T-cell (primary cell): ENCODE measurements at regions not wholly inside any gene's neighbourhood (a gene's known extent, or its start where the extent isn't known, plus 50 kb on each side); places are given as distances from the start of the nearest gene placed in this dataset.

ENCODE experiments used
- ATAC-seq, 4 experiments: fragments of 200-7000 bp in 3 of 4; fragments of 150-1000 bp in 1 of 4; cut with Tn5 transposase; replicated peaks in 1 of 4; 1 replicate in 3 of 4; 2 replicates in 1 of 4; pipeline ENCODE4 v1.10.0; 2021; ENCODE audit warnings: moderate library complexity in 3 of 4, mild to moderate bottlenecking in 2 of 4, moderate number of reproducible peaks in 1 of 4
- CTCF ChIA-PET, 2 donors: fragments of 300-600 bp; sonication (Branson Sonifier 250); formaldehyde crosslinking; loops; one replicate each; lab custom pipeline; 2022; ENCODE audit warnings: antibody characterized with exemption in 2 of 2; lab: Charles Lee
- POLR2A ChIA-PET, 2 donors: fragments of 300-600 bp; sonication (Branson Sonifier 250); formaldehyde crosslinking; loops; one replicate each; lab custom pipeline; 2022; ENCODE audit warnings: antibody characterized with exemption in 2 of 2; lab: Charles Lee
- DNase-seq, 35 experiments: peaks; one replicate each; pipeline versions ENCODE4 v3.0.0 to v3.0.0-alpha.2; 2013 to 2023
- H3K27ac ChIP-seq: one replicate; pipeline ENCODE4 v1.5.1; 2013; ENCODE audit warnings: low read length
- H3K27me3 ChIP-seq, 2 experiments: replicated peaks in 1 of 2; 1 replicate in 1 of 2; 2 replicates in 1 of 2; pipeline versions ENCODE4 v1.6.1 to v1.7.0; 2013; ENCODE audit warnings: low read length in 1 of 2, mixed read lengths in 1 of 2; ENCODE audit not compliant: control insufficient read depth in 2 of 2, insufficient read depth in 2 of 2; ENCODE audit errors: extremely low read depth in 1 of 2
- H3K36me3 ChIP-seq, 2 donors: 1 replicate in 1 of 2; 2 replicates in 1 of 2; pipeline versions ENCODE4 v1.6.1 to v1.7.0; 2013; ENCODE audit warnings: low read length in 1 of 2; ENCODE audit not compliant: control insufficient read depth in 2 of 2, insufficient read depth in 1 of 2; ENCODE audit errors: extremely low read depth in 1 of 2
- H3K4me1 ChIP-seq, 2 experiments: 1 replicate in 1 of 2; 2 replicates in 1 of 2; pipeline versions ENCODE4 v1.6.1 to v1.7.0; 2013; ENCODE audit warnings: low read length in 2 of 2, mixed read lengths in 1 of 2; ENCODE audit not compliant: insufficient read depth in 2 of 2, control insufficient read depth in 1 of 2; ENCODE audit errors: extremely low read depth in 1 of 2
- H3K4me3 ChIP-seq, 2 donors: 1 replicate in 1 of 2; 2 replicates in 1 of 2; pipeline versions ENCODE4 v1.5.1 to v1.7.0; 2013; ENCODE audit warnings: mild to moderate bottlenecking in 2 of 2, low read length in 1 of 2, moderate library complexity in 1 of 2; ENCODE audit not compliant: control insufficient read depth in 1 of 2; ENCODE audit errors: extremely low read depth in 1 of 2
- H3K9me3 ChIP-seq: 2 replicates; pipeline ENCODE4 v1.7.0; 2013
- H3K27ac Mint-ChIP-seq, 2 donors: one replicate each; pipeline ENCODE4 v1.8.0; 2020 to 2021; ENCODE audit warnings: mild to moderate bottlenecking in 2 of 2, mixed read lengths in 2 of 2
- H3K27me3 Mint-ChIP-seq, 2 donors: one replicate each; pipeline ENCODE4 v1.8.0; 2021 to 2022; ENCODE audit warnings: mixed read lengths in 2 of 2
- H3K36me3 Mint-ChIP-seq: one replicate; pipeline ENCODE4 v1.8.0; 2021; ENCODE audit warnings: mixed read lengths
- H3K4me1 Mint-ChIP-seq, 3 donors: one replicate each; pipeline ENCODE4 v1.8.0; 2020 to 2022; ENCODE audit warnings: mixed read lengths in 3 of 3, mild to moderate bottlenecking in 1 of 3
- H3K4me3 Mint-ChIP-seq, 3 donors: one replicate each; pipeline ENCODE4 v1.8.0; 2020 to 2022; ENCODE audit warnings: mild to moderate bottlenecking in 3 of 3, mixed read lengths in 3 of 3, moderate library complexity in 3 of 3
- H3K9me3 Mint-ChIP-seq, 3 donors: one replicate each; pipeline ENCODE4 v1.8.0; 2020 to 2022; ENCODE audit warnings: mixed read lengths in 3 of 3
- WGBS: methylation state at CpG from one replicate; pipeline ENCODE4 v1.1.5; 2013; ENCODE audit warnings: missing lambda C conversion rate; ENCODE audit not compliant: insufficient coverage; 5-methylcytosine and 5-hydroxymethylcytosine counted together

GRCh38 chr3:30461311-30461710 lies 145.1 kb upstream of the TGFBR2 start:
- Histone ChIP-seq H3K4me3 (no peak overlapping the region), H3K36me3 (no peaks in the 10 kb centered on the region), H3K4me1 (no peaks in the 10 kb centered on the region), H3K9me3 (no peaks in the 10 kb centered on the region), H3K27ac (no peak overlapping the region), H3K27me3 (no peaks in the 10 kb centered on the region)
- ChIA-PET POLR2A (no interaction called here), CTCF (no interaction called here)
- Mint-ChIP-seq H3K9me3 (peaks cover 8 to 25% (median 13%) of the 10 kb centered on the region in 3 donors), H3K27me3 (no peaks in the 10 kb centered on the region), H3K4me3 (no peak overlapping the region), H3K36me3 (no peaks in the 10 kb centered on the region), H3K27ac (no peak overlapping the region), H3K4me1 (peaks cover 3 to 16% (median 9%) of the 10 kb centered on the region in 3 donors)
- no peak for ATAC-seq
- WGBS: 83% methylated on average over 2 of the region's 2 CpGs
- no peak for DNase-seq

GRCh38 chr3:30462721-30463470 lies 143.5 kb upstream of the TGFBR2 start:
- no CpG with 5 or more reads among the region's 2 CpGs for WGBS
- no peak overlapping the region for H3K4me3 Mint-ChIP-seq
- no peaks in the 10 kb centered on the region for H3K27me3 Mint-ChIP-seq
- H3K27ac Mint-ChIP-seq: no peak overlapping the region
- H3K27ac ChIP-seq: no peak overlapping the region
- ChIA-PET POLR2A (interaction anchor here in 1 of 2 donors (0.7 kb wide), 1 partner anchor 59 kb away, joined by 3 read pairs; no protein-coding TSS in a partner anchor), CTCF (no interaction called here)
- peaks cover 0 to 5% (median 0%) of the 10 kb centered on the region in 3 donors for H3K4me1 Mint-ChIP-seq
- H3K36me3 ChIP-seq: no peaks in the 10 kb centered on the region
- no peaks in the 10 kb centered on the region for H3K4me1 ChIP-seq
- H3K9me3 Mint-ChIP-seq: peaks cover 8 to 25% (median 13%) of the 10 kb centered on the region in 3 donors
- H3K27me3 ChIP-seq: no peaks in the 10 kb centered on the region
- H3K36me3 Mint-ChIP-seq: no peaks in the 10 kb centered on the region
- no peaks in the 10 kb centered on the region for H3K9me3 ChIP-seq
- ATAC-seq (no peak), DNase-seq (no peak)
- no peak overlapping the region for H3K4me3 ChIP-seq

GRCh38 chr3:30464381-30464780 lies 142.0 kb upstream of the TGFBR2 start:
- Mint-ChIP-seq H3K9me3 (peaks cover 5 to 17% (median 7%) of the 10 kb centered on the region in 3 donors), H3K27ac (no peak overlapping the region), H3K27me3 (no peaks in the 10 kb centered on the region), H3K4me3 (no peak overlapping the region), H3K36me3 (no peaks in the 10 kb centered on the region), H3K4me1 (peaks cover 0 to 5% (median 0%) of the 10 kb centered on the region in 3 donors)
- ATAC-seq (no peak), DNase-seq (no peak)
- no peaks in the 10 kb centered on the region for H3K27me3 ChIP-seq
- no peak overlapping the region for H3K4me3 ChIP-seq
- H3K36me3 ChIP-seq: no peaks in the 10 kb centered on the region
- ChIA-PET CTCF (no interaction called here), POLR2A (no interaction called here)
- H3K4me1 ChIP-seq: no peaks in the 10 kb centered on the region
- no peaks in the 10 kb centered on the region for H3K9me3 ChIP-seq
- H3K27ac ChIP-seq: no peak overlapping the region

- CTCF ChIA-PET: no interaction called here
These were observed 140.9 kb upstream of the TGFBR2 start for GRCh38 chr3:30465454-30465853.

GRCh38 chr3:30467596-30468238 lies 138.7 kb upstream of the TGFBR2 start:
- WGBS: no CpG with 5 or more reads among the region's 1 CpG
- Mint-ChIP-seq H3K9me3 (peaks cover 5 to 13% (median 7%) of the 10 kb centered on the region in 3 donors), H3K4me3 (no peak overlapping the region), H3K4me1 (peaks cover 7 to 8% (median 7%) of the 10 kb centered on the region in 3 donors), H3K27ac (no peak overlapping the region), H3K27me3 (no peaks in the 10 kb centered on the region), H3K36me3 (no peaks in the 10 kb centered on the region)
- no peak overlapping the region for H3K4me3 ChIP-seq
- H3K27me3 ChIP-seq: no peaks in the 10 kb centered on the region
- H3K36me3 ChIP-seq: no peaks in the 10 kb centered on the region
- ChIA-PET POLR2A (interaction anchor here in 1 of 2 donors (1.0 kb wide), 1 partner anchor 12 kb away, joined by 4 read pairs; no protein-coding TSS in a partner anchor), CTCF (interaction anchor here in 1 of 2 donors (0.6 kb wide), 1 partner anchor 40 kb away, joined by 3 read pairs; no protein-coding TSS in a partner anchor)
- ATAC-seq (no peak), DNase-seq (no peak)
- no peaks in the 10 kb centered on the region for H3K9me3 ChIP-seq
- no peak overlapping the region for H3K27ac ChIP-seq
- peaks cover 0 to 8% of the 10 kb centered on the region in 2 experiments for H3K4me1 ChIP-seq

More at GRCh38 chr3:30465454-30465853, 140.9 kb upstream of the TGFBR2 start:
- Mint-ChIP-seq H3K27me3 (no peaks in the 10 kb centered on the region), H3K36me3 (no peaks in the 10 kb centered on the region), H3K27ac (no peak overlapping the region), H3K4me1 (peaks cover 1 to 8% (median 2%) of the 10 kb centered on the region in 3 donors), H3K4me3 (no peak overlapping the region), H3K9me3 (peaks cover 5 to 13% (median 7%) of the 10 kb centered on the region in 3 donors)
- POLR2A ChIA-PET: no interaction called here
- Histone ChIP-seq H3K27ac (no peak overlapping the region), H3K27me3 (no peaks in the 10 kb centered on the region), H3K4me1 (peaks cover 0 to under 1% of the 10 kb centered on the region in 2 experiments), H3K36me3 (no peaks in the 10 kb centered on the region), H3K9me3 (no peaks in the 10 kb centered on the region), H3K4me3 (no peak overlapping the region)
- ATAC-seq (no peak), DNase-seq (no peak)
- WGBS: 95% methylated on average over 2 of the region's 2 CpGs

- ATAC-seq: no peak
- Histone ChIP-seq H3K27ac (no peak overlapping the region), H3K36me3 (no peaks in the 10 kb centered on the region), H3K4me1 (peaks cover 0 to 8% of the 10 kb centered on the region in 2 experiments), H3K4me3 (no peak overlapping the region), H3K27me3 (no peaks in the 10 kb centered on the region), H3K9me3 (no peaks in the 10 kb centered on the region)
- ChIA-PET CTCF (interaction anchor here in 1 of 2 donors (0.6 kb wide), 1 partner anchor 456 kb away, joined by 3 read pairs; no protein-coding TSS in a partner anchor), POLR2A (interaction anchor here in 1 of 2 donors (0.7 kb wide), 1 partner anchor 259 kb away, joined by 3 read pairs; no protein-coding TSS in a partner anchor)
- Mint-ChIP-seq H3K36me3 (no peaks in the 10 kb centered on the region), H3K9me3 (peaks cover 5 to 10% (median 7%) of the 10 kb centered on the region in 3 donors), H3K27ac (no peak overlapping the region), H3K4me3 (no peak overlapping the region), H3K27me3 (no peaks in the 10 kb centered on the region), H3K4me1 (peaks cover 8 to 10% (median 8%) of the 10 kb centered on the region in 3 donors)
- no peak for DNase-seq
These were observed 137.3 kb upstream of the TGFBR2 start for GRCh38 chr3:30469133-30469532.
